ENCODE measurements at regions not wholly inside any gene's neighbourhood (a gene's known extent, or its start where the extent isn't known, plus 50 kb on each side); places are given as distances from the start of the nearest gene placed in this dataset.
A peak's percentile ranks its signal among the peaks of the same experiment; 100 is the strongest.
"Not testable (repeated sequence)": the region's sequence is repeated elsewhere in the genome, so short reads cannot be mapped to it uniquely, and the experiment has no call there.

- H3K4me3 ChIP-seq (ENCODE audit: low read depth in 1 of 2, low read length in 2 of 2); H3K36me3 ChIP-seq (ENCODE audit: control insufficient read depth in 2 of 2, insufficient read depth in 2 of 2, low read length in 1 of 2); H3K4me1 ChIP-seq (ENCODE audit: control insufficient read depth in 2 of 2, insufficient read depth in 2 of 2, low read length in 1 of 2); H3K27ac ChIP-seq (ENCODE audit: low read depth in 2 of 2, low read length in 1 of 2); H3K9me3 ChIP-seq (ENCODE audit: control insufficient read depth in 2 of 2, insufficient read depth in 1 of 2, low read depth in 1 of 2, low read length in 1 of 2); H3K27me3 ChIP-seq (ENCODE audit: control insufficient read depth in 1 of 2, insufficient read depth in 2 of 2, low read length in 2 of 2): not testable (repeated sequence)
- 81 to 82% methylated on average over 2 of the region's 5 CpGs for WGBS, 2 donors
These were observed 183.7 kb upstream of the AKAP13 start for GRCh38 chr15:85196697-85197096.

- not testable (repeated sequence) for H3K4me3 ChIP-seq (ENCODE audit: low read depth in 1 of 2, low read length in 2 of 2)
- WGBS, 2 donors, result no CpG with 5 or more reads among the region's 5 CpGs
These were observed 182.8 kb upstream of the AKAP13 start for GRCh38 chr15:85197582-85197981.

GRCh38 chr15:85198432-85198831 is 182.0 kb upstream of the AKAP13 start:
- no CpG with 5 or more reads among the region's 13 CpGs for WGBS, 2 donors
- not testable (repeated sequence) for H3K27me3 ChIP-seq (ENCODE audit: control insufficient read depth in 1 of 2, insufficient read depth in 2 of 2, low read length in 2 of 2)

More at GRCh38 chr15:85197582-85197981, 182.8 kb upstream of the AKAP13 start:
- not testable (repeated sequence) for H3K4me1 ChIP-seq (ENCODE audit: control insufficient read depth in 2 of 2, insufficient read depth in 2 of 2, low read length in 1 of 2); H3K27ac ChIP-seq (ENCODE audit: low read depth in 2 of 2, low read length in 1 of 2); H3K9me3 ChIP-seq (ENCODE audit: control insufficient read depth in 2 of 2, insufficient read depth in 1 of 2, low read depth in 1 of 2, low read length in 1 of 2); H3K27me3 ChIP-seq (ENCODE audit: control insufficient read depth in 1 of 2, insufficient read depth in 2 of 2, low read length in 2 of 2); H3K36me3 ChIP-seq (ENCODE audit: control insufficient read depth in 2 of 2, insufficient read depth in 2 of 2, low read length in 1 of 2)

GRCh38 chr15:85200215-85200614 is 180.2 kb upstream of the AKAP13 start:
- WGBS, 2 donors, result 0% methylated on average over 2 of the region's 9 CpGs; no CpG with 5 or more reads in 1 of the 2 donors
- H3K27me3 ChIP-seq (ENCODE audit: control insufficient read depth in 1 of 2, insufficient read depth in 2 of 2, low read length in 2 of 2); H3K27ac ChIP-seq (ENCODE audit: low read depth in 2 of 2, low read length in 1 of 2); H3K4me1 ChIP-seq (ENCODE audit: control insufficient read depth in 2 of 2, insufficient read depth in 2 of 2, low read length in 1 of 2); H3K9me3 ChIP-seq (ENCODE audit: control insufficient read depth in 2 of 2, insufficient read depth in 1 of 2, low read depth in 1 of 2, low read length in 1 of 2); H3K4me3 ChIP-seq (ENCODE audit: low read depth in 1 of 2, low read length in 2 of 2); H3K36me3 ChIP-seq (ENCODE audit: control insufficient read depth in 2 of 2, insufficient read depth in 2 of 2, low read length in 1 of 2): not testable (repeated sequence)

More at GRCh38 chr15:85198432-85198831, 182.0 kb upstream of the AKAP13 start:
- not testable (repeated sequence) for H3K27ac ChIP-seq (ENCODE audit: low read depth in 2 of 2, low read length in 1 of 2); H3K4me1 ChIP-seq (ENCODE audit: control insufficient read depth in 2 of 2, insufficient read depth in 2 of 2, low read length in 1 of 2); H3K36me3 ChIP-seq (ENCODE audit: control insufficient read depth in 2 of 2, insufficient read depth in 2 of 2, low read length in 1 of 2); H3K9me3 ChIP-seq (ENCODE audit: control insufficient read depth in 2 of 2, insufficient read depth in 1 of 2, low read depth in 1 of 2, low read length in 1 of 2); H3K4me3 ChIP-seq (ENCODE audit: low read depth in 1 of 2, low read length in 2 of 2)

- not testable (repeated sequence) for H3K36me3 ChIP-seq (ENCODE audit: control insufficient read depth in 2 of 2, insufficient read depth in 2 of 2, low read length in 1 of 2); H3K27me3 ChIP-seq (ENCODE audit: control insufficient read depth in 1 of 2, insufficient read depth in 2 of 2, low read length in 2 of 2); H3K27ac ChIP-seq (ENCODE audit: low read depth in 2 of 2, low read length in 1 of 2); H3K9me3 ChIP-seq (ENCODE audit: control insufficient read depth in 2 of 2, insufficient read depth in 1 of 2, low read depth in 1 of 2, low read length in 1 of 2); H3K4me3 ChIP-seq (ENCODE audit: low read depth in 1 of 2, low read length in 2 of 2); H3K4me1 ChIP-seq (ENCODE audit: control insufficient read depth in 2 of 2, insufficient read depth in 2 of 2, low read length in 1 of 2)
- WGBS, 2 donors, result 56 to 73% methylated on average over 5 to 6 of the region's 16 CpGs
These were observed 179.1 kb upstream of the AKAP13 start for GRCh38 chr15:85201118-85201793.

GRCh38 chr15:85204481-85204880 is 175.9 kb upstream of the AKAP13 start:
- H3K27me3 ChIP-seq (ENCODE audit: control insufficient read depth in 1 of 2, insufficient read depth in 2 of 2, low read length in 2 of 2); H3K4me1 ChIP-seq (ENCODE audit: control insufficient read depth in 2 of 2, insufficient read depth in 2 of 2, low read length in 1 of 2): not testable (repeated sequence)
- 93% methylated on average over 7 of the region's 16 CpGs; no CpG with 5 or more reads in 1 of the 2 donors for WGBS, 2 donors

GRCh38 chr15:85233791-85234325 is 146.5 kb upstream of the AKAP13 start:
- WGBS, 2 donors, result 1 to 2% methylated on average over 23 to 50 of the region's 62 CpGs
- not testable (repeated sequence) for H3K27me3 ChIP-seq (ENCODE audit: control insufficient read depth in 1 of 2, insufficient read depth in 2 of 2, low read length in 2 of 2); H3K27ac ChIP-seq (ENCODE audit: low read depth in 2 of 2, low read length in 1 of 2); H3K36me3 ChIP-seq (ENCODE audit: control insufficient read depth in 2 of 2, insufficient read depth in 2 of 2, low read length in 1 of 2); H3K9me3 ChIP-seq (ENCODE audit: control insufficient read depth in 2 of 2, insufficient read depth in 1 of 2, low read depth in 1 of 2, low read length in 1 of 2); H3K4me1 ChIP-seq (ENCODE audit: control insufficient read depth in 2 of 2, insufficient read depth in 2 of 2, low read length in 1 of 2)
- peak overlapping the region; percentile 42 to 52 for H3K4me3 ChIP-seq (ENCODE audit: low read depth in 1 of 2, low read length in 2 of 2)

More at GRCh38 chr15:85204481-85204880, 175.9 kb upstream of the AKAP13 start:
- not testable (repeated sequence) for H3K9me3 ChIP-seq (ENCODE audit: control insufficient read depth in 2 of 2, insufficient read depth in 1 of 2, low read depth in 1 of 2, low read length in 1 of 2); H3K36me3 ChIP-seq (ENCODE audit: control insufficient read depth in 2 of 2, insufficient read depth in 2 of 2, low read length in 1 of 2); H3K27ac ChIP-seq (ENCODE audit: low read depth in 2 of 2, low read length in 1 of 2); H3K4me3 ChIP-seq (ENCODE audit: low read depth in 1 of 2, low read length in 2 of 2)

- H3K36me3 ChIP-seq (ENCODE audit: control insufficient read depth in 2 of 2, insufficient read depth in 2 of 2, low read length in 1 of 2); H3K4me1 ChIP-seq (ENCODE audit: control insufficient read depth in 2 of 2, insufficient read depth in 2 of 2, low read length in 1 of 2); H3K27me3 ChIP-seq (ENCODE audit: control insufficient read depth in 1 of 2, insufficient read depth in 2 of 2, low read length in 2 of 2); H3K4me3 ChIP-seq (ENCODE audit: low read depth in 1 of 2, low read length in 2 of 2); H3K9me3 ChIP-seq (ENCODE audit: control insufficient read depth in 2 of 2, insufficient read depth in 1 of 2, low read depth in 1 of 2, low read length in 1 of 2); H3K27ac ChIP-seq (ENCODE audit: low read depth in 2 of 2, low read length in 1 of 2): not testable (repeated sequence)
- WGBS, 2 donors, result 0% methylated on average over 20 of the region's 55 CpGs; no CpG with 5 or more reads in 1 of the 2 donors
These were observed 145.8 kb upstream of the AKAP13 start for GRCh38 chr15:85234450-85235196.

GRCh38 chr15:85244056-85244455 is 136.3 kb upstream of the AKAP13 start:
- H3K4me3 ChIP-seq (ENCODE audit: low read depth in 1 of 2, low read length in 2 of 2); H3K9me3 ChIP-seq (ENCODE audit: control insufficient read depth in 2 of 2, insufficient read depth in 1 of 2, low read depth in 1 of 2, low read length in 1 of 2); H3K4me1 ChIP-seq (ENCODE audit: control insufficient read depth in 2 of 2, insufficient read depth in 2 of 2, low read length in 1 of 2); H3K27me3 ChIP-seq (ENCODE audit: control insufficient read depth in 1 of 2, insufficient read depth in 2 of 2, low read length in 2 of 2); H3K27ac ChIP-seq (ENCODE audit: low read depth in 2 of 2, low read length in 1 of 2); H3K36me3 ChIP-seq (ENCODE audit: control insufficient read depth in 2 of 2, insufficient read depth in 2 of 2, low read length in 1 of 2): not testable (repeated sequence)
- WGBS, 2 donors, result 35 to 50% methylated on average over 1 of the region's 1 CpG
